ENCODE measurements at regions not wholly inside any gene's neighbourhood (a gene's known extent, or its start where the extent isn't known, plus 50 kb on each side); places are given as distances from the start of the nearest gene placed in this dataset.

GRCh38 chr3:124577494-124578167 lies 152.6 kb upstream of the UMPS start:
- no peak for DNase-seq (ENCODE audit: low spot score)

- DNase-seq (ENCODE audit: low spot score), result no peak
These were observed 150.6 kb upstream of the UMPS start for GRCh38 chr3:124579641-124580040.

- no peak for DNase-seq (ENCODE audit: low spot score)
These were observed 148.1 kb upstream of the UMPS start for GRCh38 chr3:124582196-124582595.

DNA sequence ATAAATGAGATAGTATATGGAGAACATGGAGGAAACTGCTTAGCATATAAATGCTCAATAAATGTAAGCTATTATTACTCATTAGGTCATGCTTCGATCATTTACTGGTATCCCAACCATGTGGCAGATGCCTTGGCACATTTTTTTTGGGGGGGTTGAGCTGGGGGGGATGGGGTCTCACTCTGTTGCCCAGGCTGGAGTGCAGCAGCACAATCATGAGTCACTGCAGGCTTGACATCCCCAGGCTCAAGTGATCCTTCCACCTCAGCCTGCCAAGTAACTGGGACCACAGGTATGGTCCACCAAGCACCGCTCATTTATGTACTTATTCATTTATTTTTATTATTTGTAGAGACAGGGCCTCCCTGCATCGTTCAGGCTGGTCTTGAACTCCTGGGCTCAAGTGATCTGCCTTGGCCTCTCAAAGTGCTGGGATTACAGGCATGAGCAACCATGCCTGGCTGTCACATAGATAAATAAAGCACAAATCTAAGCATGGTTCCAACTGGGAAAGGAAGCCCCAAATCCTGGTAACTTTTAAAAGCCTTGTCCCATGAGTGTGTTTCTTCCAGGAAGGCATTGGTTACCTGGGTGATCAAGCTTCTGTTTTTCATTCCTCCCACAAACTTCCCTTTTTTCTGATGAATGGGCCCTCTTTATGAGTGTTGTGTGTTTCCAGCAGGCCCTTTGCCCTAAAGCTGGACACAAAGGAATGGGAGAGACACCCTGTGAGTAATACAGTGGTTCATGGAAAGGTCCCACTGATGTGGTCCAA lies 147.4 kb upstream of the UMPS start:
- no peak for DNase-seq (ENCODE audit: low spot score)

DNA sequence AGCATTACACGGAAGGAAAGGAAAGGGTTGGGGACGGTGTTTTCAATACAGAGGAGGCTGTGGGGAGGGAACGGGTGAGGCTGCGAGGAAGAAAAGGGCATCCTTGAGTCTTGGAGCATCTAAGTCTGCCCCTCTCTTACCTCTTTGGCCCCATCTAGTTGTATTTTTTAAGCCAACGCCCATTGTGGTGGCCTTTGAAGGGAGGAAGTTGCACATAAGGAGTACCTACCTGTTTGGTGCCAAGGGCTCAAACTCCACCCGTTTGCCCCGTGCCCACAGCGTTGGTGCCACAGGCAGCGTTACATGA lies 146.1 kb upstream of the UMPS start:
- no peak for DNase-seq (ENCODE audit: low spot score)

DNA sequence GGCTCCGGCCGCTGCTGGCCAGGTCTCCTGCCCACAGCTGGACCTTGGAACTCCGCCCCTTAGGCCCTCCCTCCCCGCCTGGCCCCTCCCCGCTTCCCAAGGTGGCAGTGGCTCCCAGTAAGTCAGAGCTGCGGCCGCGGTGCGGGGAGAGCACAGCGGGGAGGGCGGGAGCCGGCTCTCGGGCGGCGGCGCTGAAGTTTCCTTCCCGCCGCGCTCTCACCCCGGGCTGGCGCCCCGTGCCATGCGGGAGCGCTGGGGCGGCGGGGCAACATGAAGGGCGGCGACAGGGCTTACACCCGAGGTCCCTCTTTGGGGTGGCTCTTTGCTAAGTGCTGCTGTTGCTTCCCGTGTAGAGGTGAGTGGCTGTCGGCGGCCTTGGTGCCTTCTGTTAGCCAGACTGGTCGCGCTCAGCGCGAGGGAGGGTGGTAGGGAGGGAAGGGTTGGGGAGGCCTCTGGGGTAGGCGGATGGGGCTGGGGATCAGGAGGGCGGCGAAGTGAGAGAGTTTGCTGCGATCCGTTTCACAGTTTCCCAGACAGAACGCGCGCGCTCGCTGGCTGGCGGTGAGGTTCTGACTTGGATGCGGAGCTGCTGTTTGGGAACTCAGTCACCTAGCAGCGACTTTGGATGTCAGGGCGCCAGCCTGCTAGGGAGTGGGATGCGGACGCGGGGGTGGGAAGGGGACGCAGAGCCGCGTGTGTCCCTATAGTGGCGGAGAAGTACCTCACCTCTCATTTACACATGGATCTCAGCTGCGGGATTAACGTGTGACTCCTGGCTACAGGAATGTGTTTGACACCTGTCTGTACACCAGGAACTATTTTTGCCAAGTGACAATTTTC lies 145.5 kb upstream of the UMPS start:
- DNase-seq (ENCODE audit: low spot score), result no peak

- DNase-seq (ENCODE audit: low spot score), result no peak
These were observed 143.9 kb upstream of the UMPS start for GRCh38 chr3:124586126-124587052.

DNA sequence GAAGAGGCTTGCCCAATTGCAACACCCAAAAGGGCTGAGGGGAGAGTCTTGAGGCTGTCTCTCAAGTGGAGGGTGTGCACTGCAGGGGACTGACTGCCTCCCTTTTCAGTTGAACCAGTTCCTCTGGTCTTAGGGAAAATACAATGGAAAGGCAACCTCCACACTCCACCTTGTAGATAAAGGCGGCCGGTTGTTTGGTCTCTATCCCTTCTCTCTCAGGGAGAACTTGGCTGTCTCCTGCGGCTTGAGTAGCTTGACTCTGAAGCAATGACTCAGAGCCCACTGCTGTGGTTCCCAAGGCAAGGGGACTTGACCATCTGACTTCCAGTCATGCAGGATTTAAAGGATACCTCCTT lies 143.2 kb upstream of the UMPS start:
- DNase-seq (ENCODE audit: low spot score), result no peak

DNA sequence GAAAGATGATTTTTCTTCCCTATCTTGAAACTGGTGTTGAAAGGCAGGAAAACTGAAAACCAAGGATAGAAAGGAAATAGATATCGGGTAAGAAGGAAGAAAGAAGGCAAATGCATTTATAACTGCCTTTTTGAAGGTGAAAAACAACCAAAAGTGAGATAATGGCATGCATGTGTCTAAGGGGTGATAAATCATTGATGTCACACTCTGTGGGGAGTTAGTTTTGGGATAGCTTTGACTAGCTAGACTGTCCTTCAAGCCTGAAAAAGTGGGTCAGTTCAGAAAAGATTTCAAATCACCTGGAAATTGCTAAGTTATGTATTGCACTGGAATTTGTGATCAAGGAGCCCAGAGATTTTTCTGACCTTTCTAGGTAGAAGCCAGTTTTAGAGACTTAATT lies 142.2 kb upstream of the UMPS start:
- DNase-seq (ENCODE audit: low spot score), result no peak

DNA sequence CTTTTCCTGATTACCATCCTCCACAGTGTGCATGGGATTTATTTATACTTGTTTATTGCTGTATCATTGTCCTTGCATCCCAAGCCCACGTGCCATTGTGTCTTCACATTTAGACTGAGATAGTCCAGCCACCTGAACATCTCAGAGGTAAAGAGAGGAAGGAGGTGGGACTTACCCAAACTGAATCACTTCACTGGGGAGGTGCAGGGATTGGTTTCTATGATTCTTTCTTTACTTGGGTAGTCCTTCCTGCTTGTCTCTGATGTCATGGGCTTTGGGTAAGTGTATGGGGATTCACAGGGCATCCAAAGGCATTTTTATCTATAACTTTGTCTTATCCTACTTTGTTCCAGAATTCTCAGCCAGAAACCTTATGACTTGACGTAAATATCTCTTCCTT lies 141.5 kb upstream of the UMPS start:
- DNase-seq (ENCODE audit: low spot score), result no peak

- DNase-seq (ENCODE audit: low spot score), result no peak
These were observed 138.6 kb upstream of the UMPS start for GRCh38 chr3:124591699-124592098.

- DNase-seq (ENCODE audit: low spot score), result no peak
These were observed 137.4 kb upstream of the UMPS start for GRCh38 chr3:124592658-124593441.

DNA sequence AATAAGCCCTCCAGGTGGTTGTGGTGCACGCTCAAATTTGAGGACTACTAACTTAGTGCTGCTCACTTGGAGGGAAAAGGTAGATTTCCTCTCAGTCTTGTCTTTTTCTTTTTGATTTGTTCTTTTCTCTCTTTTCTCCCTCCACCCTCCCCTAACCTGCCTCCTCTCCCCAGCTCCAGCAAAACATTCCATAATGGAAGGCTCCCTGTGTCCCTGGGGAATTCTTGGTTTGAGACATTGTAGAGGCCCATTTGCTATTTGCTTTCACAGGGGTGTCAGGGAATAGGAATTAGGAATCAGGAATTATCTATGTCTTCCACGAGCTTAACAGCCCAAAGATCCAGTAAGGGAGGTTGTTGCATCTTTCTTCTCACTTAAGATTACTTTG lies 136.8 kb upstream of the UMPS start:
- no peak for DNase-seq (ENCODE audit: low spot score)

GRCh38 chr3:124594581-124594980 lies 135.7 kb upstream of the UMPS start:
- no peak for DNase-seq (ENCODE audit: low spot score)

DNA sequence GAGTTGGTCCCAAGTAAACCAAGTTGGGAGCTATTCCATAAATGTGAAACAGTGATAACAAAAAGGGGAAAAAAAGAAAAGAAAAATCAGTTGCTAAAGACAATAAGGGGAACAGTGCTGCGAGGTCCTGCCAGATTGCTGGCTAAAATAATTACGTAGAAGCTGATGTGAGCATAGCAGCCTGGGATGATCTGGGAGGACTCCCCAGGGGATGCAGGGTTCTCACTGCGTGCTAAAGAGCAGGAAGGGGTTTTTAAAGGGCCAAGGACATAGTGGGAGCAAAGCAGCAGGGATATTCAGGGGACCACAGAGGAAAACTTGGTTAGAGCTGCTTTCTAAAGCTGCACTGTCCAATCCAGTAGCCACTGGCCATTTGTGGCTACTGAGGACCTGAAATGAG lies 133.0 kb upstream of the UMPS start:
- DNase-seq (ENCODE audit: low spot score), result no peak

- no peak for DNase-seq (ENCODE audit: low spot score)
These were observed 132.3 kb upstream of the UMPS start for GRCh38 chr3:124597979-124598378.

DNA sequence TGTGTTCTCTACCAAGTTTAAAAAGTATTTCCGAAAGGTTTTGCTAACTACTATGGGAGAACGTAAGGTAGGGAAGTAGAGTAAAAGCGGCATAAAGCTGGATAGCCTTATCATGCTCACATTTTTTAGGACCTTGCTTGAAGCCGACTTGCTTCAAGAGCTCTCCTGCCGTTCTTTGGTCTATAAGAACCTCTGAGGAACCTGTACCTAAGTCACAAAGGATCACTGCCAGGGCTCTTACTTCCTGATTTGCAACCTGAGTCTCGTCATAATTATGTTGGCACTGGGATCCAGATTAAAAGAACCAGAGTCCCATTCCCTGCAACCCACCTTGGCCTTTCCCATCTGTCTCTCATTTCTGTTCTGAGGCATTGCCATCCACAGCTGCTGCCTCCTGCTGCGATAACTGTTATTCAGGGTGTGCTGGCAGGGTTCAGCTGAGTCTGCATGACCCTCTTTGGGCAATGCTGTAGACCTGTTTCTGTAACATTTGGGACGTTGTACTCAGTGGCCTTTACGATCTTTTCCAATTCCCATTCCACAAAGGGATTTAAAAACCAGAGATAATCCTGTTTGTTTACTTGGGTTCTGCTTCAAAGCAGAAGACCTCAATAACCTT lies 131.0 kb upstream of the UMPS start:
- no peak for DNase-seq (ENCODE audit: low spot score)

DNA sequence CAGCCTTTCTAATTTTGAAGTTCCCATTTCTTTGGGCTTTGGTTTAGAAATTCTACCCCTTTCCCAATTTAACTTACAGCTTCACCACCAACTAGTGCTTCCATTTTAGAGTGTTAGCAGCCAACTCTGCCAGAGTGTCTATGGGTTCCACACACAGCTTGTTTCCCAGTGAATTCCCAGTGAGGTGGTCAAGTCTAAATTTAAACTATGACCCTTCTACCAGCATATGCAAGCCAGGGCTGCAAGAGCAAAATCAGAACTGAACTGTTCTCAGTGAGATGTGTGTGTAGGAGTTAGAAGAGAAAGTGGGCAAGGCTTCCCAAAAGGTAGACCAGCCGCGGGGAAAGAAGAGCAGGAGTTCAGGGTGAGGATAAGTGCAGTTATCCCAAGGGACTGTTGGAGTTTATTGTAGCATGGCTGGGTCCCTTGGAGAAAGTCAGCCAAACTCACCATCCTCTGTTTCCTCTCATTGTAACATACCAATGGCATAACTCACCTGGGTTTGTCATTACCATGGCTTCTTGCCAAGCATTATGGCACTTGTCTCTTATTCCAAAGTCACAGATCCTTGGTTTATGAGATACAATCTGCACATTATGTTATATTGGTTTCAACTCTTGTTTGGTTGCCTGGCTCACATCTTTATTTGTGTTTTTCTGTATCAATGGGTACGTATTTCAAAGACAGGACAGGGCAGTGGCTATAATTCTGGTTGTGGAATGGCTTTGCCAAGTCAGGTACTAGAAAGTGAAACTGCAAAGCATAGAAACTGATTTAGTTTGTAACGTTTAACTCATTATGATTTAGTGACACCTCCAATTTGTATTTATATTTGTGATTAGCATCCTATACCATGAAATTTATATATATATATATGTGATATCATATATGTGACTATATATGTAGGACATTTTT lies 130.2 kb upstream of the UMPS start:
- DNase-seq (ENCODE audit: low spot score), result no peak

- no peak for DNase-seq (ENCODE audit: low spot score)
These were observed 129.5 kb upstream of the UMPS start for GRCh38 chr3:124600765-124601164.

DNA sequence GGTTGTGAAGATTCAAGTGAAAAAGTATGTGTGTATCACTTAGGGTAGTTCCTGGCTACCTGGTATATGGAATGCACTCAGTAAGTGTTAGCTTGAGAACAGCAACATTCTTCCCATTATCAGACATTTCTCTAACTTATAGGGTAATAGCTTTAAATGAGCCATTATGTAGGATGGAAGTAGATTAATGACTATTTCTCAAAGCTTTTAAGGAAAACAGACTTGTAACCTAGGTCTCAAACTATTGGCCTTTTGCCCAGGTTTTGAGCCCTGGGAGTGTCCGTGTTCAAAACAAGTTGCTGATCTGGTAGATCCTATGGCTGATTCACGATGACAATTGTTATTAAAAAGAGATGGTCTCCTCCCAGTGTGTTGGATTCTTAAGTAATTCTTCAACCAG lies 129.1 kb upstream of the UMPS start:
- no peak for DNase-seq (ENCODE audit: low spot score)
